ENCODE measurements at regions not wholly inside any gene's neighbourhood (a gene's known extent, or its start where the extent isn't known, plus 50 kb on each side); places are given as distances from the start of the nearest gene placed in this dataset.

- 100% methylated on average over 1 of the region's 4 CpGs for WGBS (ENCODE audit: insufficient coverage)
- Histone ChIP-seq H3K27ac (ENCODE audit: low read length) (no peak overlapping the region), H3K36me3 (ENCODE audit: control insufficient read depth, insufficient read depth, low read length) (no peaks in the 10 kb centered on the region), H3K27me3 (ENCODE audit: control insufficient read depth, insufficient read depth, low read length) (no peaks in the 10 kb centered on the region), H3K4me3 (ENCODE audit: low read length) (no peak overlapping the region), H3K9me3 (replicated peaks; ENCODE audit: control insufficient read depth, low read depth, low read length) (no peaks in the 10 kb centered on the region), H3K4me1 (ENCODE audit: control insufficient read depth, insufficient read depth, low read length) (no peaks in the 10 kb centered on the region)
- DNase-seq: no peak
These were observed 208.7 kb downstream of the LACC1 start for GRCh38 chr13:44088411-44088810.

GRCh38 chr13:44088991-44089413 is 209.3 kb downstream of the LACC1 start:
- Histone ChIP-seq H3K9me3 (replicated peaks; ENCODE audit: control insufficient read depth, low read depth, low read length) (no peaks in the 10 kb centered on the region), H3K4me3 (ENCODE audit: low read length) (no peak overlapping the region), H3K27ac (ENCODE audit: low read length) (no peak overlapping the region), H3K27me3 (ENCODE audit: control insufficient read depth, insufficient read depth, low read length) (no peaks in the 10 kb centered on the region), H3K4me1 (ENCODE audit: control insufficient read depth, insufficient read depth, low read length) (no peaks in the 10 kb centered on the region), H3K36me3 (ENCODE audit: control insufficient read depth, insufficient read depth, low read length) (no peaks in the 10 kb centered on the region)
- 80% methylated on average over 1 of the region's 4 CpGs for WGBS (ENCODE audit: insufficient coverage)
- no peak for DNase-seq

GRCh38 chr13:44089452-44089851 is 209.7 kb downstream of the LACC1 start:
- Histone ChIP-seq H3K27me3 (ENCODE audit: control insufficient read depth, insufficient read depth, low read length) (no peaks in the 10 kb centered on the region), H3K27ac (ENCODE audit: low read length) (no peak overlapping the region), H3K36me3 (ENCODE audit: control insufficient read depth, insufficient read depth, low read length) (no peaks in the 10 kb centered on the region), H3K9me3 (replicated peaks; ENCODE audit: control insufficient read depth, low read depth, low read length) (no peaks in the 10 kb centered on the region), H3K4me1 (ENCODE audit: control insufficient read depth, insufficient read depth, low read length) (no peaks in the 10 kb centered on the region), H3K4me3 (ENCODE audit: low read length) (no peak overlapping the region)
- 80% methylated on average over 1 of the region's 2 CpGs for WGBS (ENCODE audit: insufficient coverage)
- DNase-seq: no peak

GRCh38 chr13:44092078-44092970 is 212.6 kb downstream of the LACC1 start:
- Histone ChIP-seq H3K9me3 (replicated peaks; ENCODE audit: control insufficient read depth, low read depth, low read length) (no peaks in the 10 kb centered on the region), H3K27me3 (ENCODE audit: control insufficient read depth, insufficient read depth, low read length) (no peaks in the 10 kb centered on the region), H3K36me3 (ENCODE audit: control insufficient read depth, insufficient read depth, low read length) (no peaks in the 10 kb centered on the region), H3K27ac (ENCODE audit: low read length) (no peak overlapping the region), H3K4me1 (ENCODE audit: control insufficient read depth, insufficient read depth, low read length) (no peaks in the 10 kb centered on the region), H3K4me3 (ENCODE audit: low read length) (no peak overlapping the region)
- DNase-seq: no peak
- WGBS (ENCODE audit: insufficient coverage): 60% methylated on average over 1 of the region's 4 CpGs

- Histone ChIP-seq H3K36me3 (ENCODE audit: control insufficient read depth, insufficient read depth, low read length) (no peaks in the 10 kb centered on the region), H3K4me1 (ENCODE audit: control insufficient read depth, insufficient read depth, low read length) (no peaks in the 10 kb centered on the region), H3K27me3 (ENCODE audit: control insufficient read depth, insufficient read depth, low read length) (no peaks in the 10 kb centered on the region), H3K27ac (ENCODE audit: low read length) (no peak overlapping the region), H3K9me3 (replicated peaks; ENCODE audit: control insufficient read depth, low read depth, low read length) (no peaks in the 10 kb centered on the region), H3K4me3 (ENCODE audit: low read length) (no peak overlapping the region)
- DNase-seq: peak; percentile 87
- 83% methylated on average over 2 of the region's 4 CpGs for WGBS (ENCODE audit: insufficient coverage)
These were observed 214.2 kb downstream of the LACC1 start for GRCh38 chr13:44093607-44094564.

- Histone ChIP-seq H3K36me3 (ENCODE audit: control insufficient read depth, insufficient read depth, low read length) (no peaks in the 10 kb centered on the region), H3K27ac (ENCODE audit: low read length) (no peak overlapping the region), H3K4me1 (ENCODE audit: control insufficient read depth, insufficient read depth, low read length) (no peaks in the 10 kb centered on the region), H3K4me3 (ENCODE audit: low read length) (no peak overlapping the region), H3K9me3 (replicated peaks; ENCODE audit: control insufficient read depth, low read depth, low read length) (peaks cover 4% of the 10 kb centered on the region), H3K27me3 (ENCODE audit: control insufficient read depth, insufficient read depth, low read length) (no peaks in the 10 kb centered on the region)
- no peak for DNase-seq
These were observed 217.2 kb downstream of the LACC1 start for GRCh38 chr13:44096901-44097300.

DNA sequence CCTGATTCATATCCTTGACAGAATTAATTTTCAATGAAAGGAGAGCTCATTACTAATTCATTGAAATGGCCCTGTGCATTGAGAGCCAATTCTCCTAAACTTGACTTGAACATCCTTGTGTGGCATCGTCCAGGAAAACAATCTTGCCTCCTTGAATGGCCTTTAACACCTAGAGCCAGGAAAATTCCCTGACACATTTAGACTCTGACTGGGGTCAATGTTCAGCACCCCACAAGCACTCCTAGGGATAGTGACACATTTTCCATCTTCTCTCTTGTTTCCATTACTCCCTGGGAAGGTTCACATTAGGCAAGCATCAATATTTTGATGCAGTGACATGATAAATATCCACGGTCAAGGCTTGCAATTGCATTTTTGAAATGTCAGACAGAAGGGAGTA is 218.9 kb downstream of the LACC1 start:
- Histone ChIP-seq H3K27me3 (ENCODE audit: control insufficient read depth, insufficient read depth, low read length) (no peaks in the 10 kb centered on the region), H3K4me3 (ENCODE audit: low read length) (no peak overlapping the region), H3K9me3 (replicated peaks; ENCODE audit: control insufficient read depth, low read depth, low read length) (peaks cover 4% of the 10 kb centered on the region), H3K27ac (ENCODE audit: low read length) (no peak overlapping the region), H3K36me3 (ENCODE audit: control insufficient read depth, insufficient read depth, low read length) (no peaks in the 10 kb centered on the region), H3K4me1 (ENCODE audit: control insufficient read depth, insufficient read depth, low read length) (no peaks in the 10 kb centered on the region)
- WGBS (ENCODE audit: insufficient coverage): 90% methylated on average over 1 of the region's 2 CpGs
- DNase-seq: no peak

DNA sequence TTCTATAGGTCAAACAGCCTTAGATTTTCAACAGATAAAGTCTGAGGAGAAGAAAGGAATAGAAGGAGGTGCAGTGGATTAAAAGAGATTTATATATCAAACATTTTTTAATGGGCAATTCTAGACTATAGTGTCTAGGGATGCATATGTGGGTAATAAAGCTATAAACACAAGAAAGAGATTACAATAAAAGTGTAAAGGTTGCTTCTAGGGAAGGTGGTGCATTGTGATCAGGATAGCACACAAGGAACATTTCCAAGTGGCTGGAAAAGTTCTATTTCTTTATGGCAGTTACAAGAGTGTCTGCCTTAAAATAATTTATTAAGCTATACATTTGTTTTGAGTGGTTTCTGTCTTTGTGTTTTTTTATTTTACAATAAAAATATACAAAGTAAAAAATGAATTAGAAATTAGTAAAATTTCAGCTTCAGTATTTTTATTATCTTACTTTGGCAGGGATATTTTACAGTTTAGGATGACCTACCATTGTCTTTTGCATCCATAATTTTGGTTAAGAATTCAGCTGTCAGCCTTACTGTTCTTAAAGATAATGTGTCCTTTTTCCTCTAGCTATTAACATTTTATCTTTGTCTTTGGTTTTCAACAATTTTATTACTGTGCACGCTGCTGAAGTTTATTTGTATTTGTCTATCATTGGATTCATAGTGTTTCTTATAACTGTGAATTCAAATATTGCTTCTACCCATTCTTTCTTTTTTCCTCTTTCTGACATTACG is 221.8 kb downstream of the LACC1 start:
- H3K4me1 ChIP-seq (ENCODE audit: control insufficient read depth, insufficient read depth, low read length): peaks cover 19% of the 10 kb centered on the region

GRCh38 chr13:44103429-44104196 is 223.9 kb downstream of the LACC1 start:
- Histone ChIP-seq H3K4me1 (ENCODE audit: control insufficient read depth, insufficient read depth, low read length) (peaks cover 23% of the 10 kb centered on the region), H3K27ac (ENCODE audit: low read length) (no peak overlapping the region), H3K9me3 (replicated peaks; ENCODE audit: control insufficient read depth, low read depth, low read length) (peaks cover 4% of the 10 kb centered on the region), H3K27me3 (ENCODE audit: control insufficient read depth, insufficient read depth, low read length) (no peaks in the 10 kb centered on the region), H3K4me3 (ENCODE audit: low read length) (no peak overlapping the region), H3K36me3 (ENCODE audit: control insufficient read depth, insufficient read depth, low read length) (no peaks in the 10 kb centered on the region)
- WGBS (ENCODE audit: insufficient coverage): 43% methylated on average over 4 of the region's 10 CpGs
- DNase-seq: no peak

More for the DNA sequence above, 221.8 kb downstream of the LACC1 start:
- Histone ChIP-seq H3K27me3 (ENCODE audit: control insufficient read depth, insufficient read depth, low read length) (no peaks in the 10 kb centered on the region), H3K9me3 (replicated peaks; ENCODE audit: control insufficient read depth, low read depth, low read length) (peaks cover 4% of the 10 kb centered on the region), H3K36me3 (ENCODE audit: control insufficient read depth, insufficient read depth, low read length) (no peaks in the 10 kb centered on the region), H3K27ac (ENCODE audit: low read length) (no peak overlapping the region), H3K4me3 (ENCODE audit: low read length) (no peak overlapping the region)
- DNase-seq: no peak
- no CpG with 5 or more reads among the region's 2 CpGs for WGBS (ENCODE audit: insufficient coverage)
